ENCODE measurements at regions not wholly inside any gene's neighbourhood (a gene's known extent, or its start where the extent isn't known, plus 50 kb on each side); places are given as distances from the start of the nearest gene placed in this dataset.

- Histone ChIP-seq H3K4me3 (no peak overlapping the region), H3K27me3 (replicated peaks in 1 of 7) (no peaks in the 10 kb centered on the region), H3K9me3 (peaks cover 5 to 65% (median 55%) of the 10 kb centered on the region in 8 donors), H3K4me1 (no peaks in the 10 kb centered on the region), H3K36me3 (peaks cover 0 to 9% (median 0%) of the 10 kb centered on the region in 6 donors), H3K27ac (no peak overlapping the region)
- DNase-seq = no peak
- WGBS, 5 donors = 63 to 84% (median 69%) methylated on average over 3 of the region's 3 CpGs
- intact Hi-C loops (cut with DNase I; ENCODE audit: low total_unique reads) = no loop called here
- TF ChIP-seq POLR2AphosphoS5 (IDR thresholded peaks at IDR 0.05) = no peak
- TF ChIP-seq POLR2A (IDR thresholded peaks at IDR 0.05) = no peak
- no peak for TF ChIP-seq CTCF (IDR thresholded peaks at IDR 0.05 in 8 of 11, conservative IDR thresholded peaks at IDR 0.05 in 3 of 11)
Measured at GRCh38 chr6:159615918-159616317, 77.1 kb downstream of the SOD2 start.

- Histone ChIP-seq H3K27me3 (replicated peaks in 1 of 7) (no peaks in the 10 kb centered on the region), H3K36me3 (no peaks in the 10 kb centered on the region), H3K4me1 (no peaks in the 10 kb centered on the region), H3K9me3 (peaks cover 0 to 35% (median 30%) of the 10 kb centered on the region in 8 donors), H3K4me3 (no peak overlapping the region), H3K27ac (no peak overlapping the region)
- intact Hi-C loops (cut with DNase I; ENCODE audit: low total_unique reads) = no loop called here
- no peak for DNase-seq
- WGBS, 5 donors = 80 to 92% (median 89%) methylated on average over 6 of the region's 6 CpGs
- no peak for TF ChIP-seq POLR2A (IDR thresholded peaks at IDR 0.05)
- no peak for TF ChIP-seq POLR2AphosphoS5 (IDR thresholded peaks at IDR 0.05)
- TF ChIP-seq CTCF (IDR thresholded peaks at IDR 0.05 in 8 of 11, conservative IDR thresholded peaks at IDR 0.05 in 3 of 11) = no peak
Measured at GRCh38 chr6:159610881-159611280, 82.2 kb downstream of the SOD2 start.

DNA sequence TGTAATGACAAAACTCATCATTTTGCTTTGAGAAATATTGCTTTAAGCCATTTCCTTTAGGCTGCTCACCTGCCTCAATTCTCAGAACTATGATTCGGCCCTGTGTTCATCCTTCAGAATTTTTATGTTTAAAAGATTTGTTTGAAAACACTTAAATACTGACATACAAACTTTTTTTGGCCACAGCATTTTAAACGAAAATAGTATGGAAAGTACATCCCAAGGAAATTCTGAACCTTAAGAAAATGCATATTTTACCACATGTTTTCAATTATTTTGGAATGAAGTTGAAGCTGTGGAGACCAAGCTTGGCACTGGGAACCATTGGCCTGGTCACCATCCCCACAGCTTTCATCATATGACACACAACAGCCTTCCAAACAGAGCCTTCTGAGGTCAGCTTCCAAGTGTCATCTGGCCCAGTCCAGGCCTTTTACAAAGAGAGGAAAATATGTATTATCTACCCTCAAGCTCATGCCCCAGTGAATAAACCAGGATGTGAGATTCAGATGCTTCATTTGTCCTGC is 83.3 kb downstream of the SOD2 start:
- 59 to 72% (median 65%) methylated on average over 2 of the region's 2 CpGs for WGBS, 5 donors
- Histone ChIP-seq H3K27ac (no peak overlapping the region), H3K9me3 (peaks cover 0 to 24% (median 20%) of the 10 kb centered on the region in 8 donors), H3K36me3 (no peaks in the 10 kb centered on the region), H3K4me3 (no peak overlapping the region), H3K4me1 (no peaks in the 10 kb centered on the region), H3K27me3 (replicated peaks in 1 of 7) (no peaks in the 10 kb centered on the region)
- TF ChIP-seq POLR2AphosphoS5 (IDR thresholded peaks at IDR 0.05) (no peak), CTCF (IDR thresholded peaks at IDR 0.05 in 8 of 11, conservative IDR thresholded peaks at IDR 0.05 in 3 of 11) (no peak), POLR2A (IDR thresholded peaks at IDR 0.05) (no peak)
- no peak for DNase-seq
- intact Hi-C loops (cut with DNase I; ENCODE audit: low total_unique reads) = no loop called here

GRCh38 chr6:159608961-159609651 is 83.9 kb downstream of the SOD2 start:
- H3K36me3 ChIP-seq = no peaks in the 10 kb centered on the region
- no peak for TF ChIP-seq POLR2AphosphoS5 (IDR thresholded peaks at IDR 0.05)
- TF ChIP-seq POLR2A (IDR thresholded peaks at IDR 0.05) = no peak
- no peak for TF ChIP-seq CTCF (IDR thresholded peaks at IDR 0.05 in 8 of 11, conservative IDR thresholded peaks at IDR 0.05 in 3 of 11)
- peaks cover 0 to 18% (median 14%) of the 10 kb centered on the region in 8 donors for H3K9me3 ChIP-seq
- H3K4me3 ChIP-seq = no peak overlapping the region
- H3K4me1 ChIP-seq = no peaks in the 10 kb centered on the region
- no peak for DNase-seq
- H3K27me3 ChIP-seq (replicated peaks in 1 of 7) = no peaks in the 10 kb centered on the region
- intact Hi-C loops (cut with DNase I; ENCODE audit: low total_unique reads) = no loop called here
- WGBS, 5 donors = 59 to 76% (median 63%) methylated on average over 6 of the region's 6 CpGs
- H3K27ac ChIP-seq = no peak overlapping the region

Measured in spleen (tissue), 11 donors.